Cardiac muscle cell (in vitro differentiated cells and primary cell): ENCODE measurements at regions not wholly inside any gene's neighbourhood (a gene's known extent, or its start where the extent isn't known, plus 50 kb on each side); places are given as distances from the start of the nearest gene placed in this dataset.
A peak's percentile ranks its signal among the peaks of the same experiment; 100 is the strongest.
"Not testable (repeated sequence)": the region's sequence is repeated elsewhere in the genome, so short reads cannot be mapped to it uniquely, and the experiment has no call there.

Experiments used
- DNase-seq, 2 donors: peaks; one replicate each; pipeline versions ENCODE4 v3.0.0 to v3.0.0-alpha.2; 2010 to 2017; ENCODE audit warnings: low read depth in 1 of 2, low spot score in 1 of 2
- H3K27ac ChIP-seq: fragments of 200-600 bp; sonication (generic); 2 replicates; pipeline ENCODE4 v1.5.1; 2016
- H3K27me3 ChIP-seq: fragments of 200-600 bp; sonication (generic); 2 replicates; pipeline ENCODE4 v1.6.0; 2016; ENCODE audit warnings: control low read depth
- H3K36me3 ChIP-seq: fragments of 200-600 bp; sonication (generic); 2 replicates; pipeline ENCODE4 v1.5.1; 2016; ENCODE audit warnings: control low read depth
- H3K4me1 ChIP-seq: fragments of 200-600 bp; sonication (generic); 2 replicates; pipeline ENCODE4 v1.8.1; 2017; ENCODE audit warnings: low read depth, mild to moderate bottlenecking, mixed run types
- H3K4me3 ChIP-seq: fragments of 200-600 bp; sonication (generic); 2 replicates; pipeline ENCODE4 v1.5.1; 2016; ENCODE audit warnings: mild to moderate bottlenecking
- H3K9me3 ChIP-seq: fragments of 200-600 bp; sonication (generic); 2 replicates; pipeline ENCODE4 v1.5.1; 2017; ENCODE audit warnings: low read depth, mild to moderate bottlenecking, control low read depth
- CTCF ChIP-seq: IDR thresholded peaks from 2 replicates; pipeline ENCODE4 v1.5.1; 2012; ENCODE audit warnings: low read depth, mild to moderate bottlenecking, low read length

GRCh38 chr5:100646691-100647090, 111.5 kb downstream of the FAM174A start:
- no peak overlapping the region for H3K4me3 ChIP-seq
- no peaks in the 10 kb centered on the region for H3K27me3 ChIP-seq
- H3K36me3 ChIP-seq = no peaks in the 10 kb centered on the region
- no peaks in the 10 kb centered on the region for H3K9me3 ChIP-seq
- H3K27ac ChIP-seq = no peak overlapping the region
- no peaks in the 10 kb centered on the region for H3K4me1 ChIP-seq
- TF ChIP-seq CTCF = no peak
- no peak for DNase-seq

GRCh38 chr5:100647461-100648230, 112.5 kb downstream of the FAM174A start:
- Histone ChIP-seq H3K36me3 (no peaks in the 10 kb centered on the region), H3K9me3 (no peaks in the 10 kb centered on the region), H3K27me3 (no peaks in the 10 kb centered on the region), H3K4me3 (no peak overlapping the region), H3K27ac (no peak overlapping the region), H3K4me1 (no peaks in the 10 kb centered on the region)
- no peak for TF ChIP-seq CTCF
- DNase-seq = peak; percentile 33 to 81

- H3K27ac ChIP-seq = no peak overlapping the region
- no peaks in the 10 kb centered on the region for H3K27me3 ChIP-seq
- no peak for DNase-seq
- H3K4me3 ChIP-seq = no peak overlapping the region
- no peaks in the 10 kb centered on the region for H3K36me3 ChIP-seq
- no peaks in the 10 kb centered on the region for H3K4me1 ChIP-seq
- no peak for TF ChIP-seq CTCF
- no peaks in the 10 kb centered on the region for H3K9me3 ChIP-seq
These were observed 119.7 kb downstream of the FAM174A start for GRCh38 chr5:100654895-100655294.

- H3K27ac ChIP-seq, H3K9me3 ChIP-seq, H3K36me3 ChIP-seq, H3K27me3 ChIP-seq, H3K4me3 ChIP-seq, H3K4me1 ChIP-seq, DNase-seq: not testable (repeated sequence)
These were observed 121.6 kb downstream of the FAM174A start for GRCh38 chr5:100656771-100657170.

GRCh38 chr5:100659080-100659795, 124.1 kb downstream of the FAM174A start:
- H3K9me3 ChIP-seq = no peaks in the 10 kb centered on the region
- no peaks in the 10 kb centered on the region for H3K36me3 ChIP-seq
- H3K4me3 ChIP-seq = no peak overlapping the region
- no peak overlapping the region for H3K27ac ChIP-seq
- DNase-seq = no peak
- no peaks in the 10 kb centered on the region for H3K27me3 ChIP-seq
- TF ChIP-seq CTCF = no peak
- no peaks in the 10 kb centered on the region for H3K4me1 ChIP-seq

- Histone ChIP-seq H3K36me3 (no peaks in the 10 kb centered on the region), H3K9me3 (no peaks in the 10 kb centered on the region), H3K4me3 (no peak overlapping the region), H3K27me3 (no peaks in the 10 kb centered on the region), H3K27ac (no peak overlapping the region), H3K4me1 (no peaks in the 10 kb centered on the region)
- no peak for TF ChIP-seq CTCF
- DNase-seq = no peak
These were observed 129.0 kb downstream of the FAM174A start for GRCh38 chr5:100664140-100664539.
